Vagina (tissue), 2 donors: ENCODE measurements at regions not wholly inside any gene's neighbourhood (a gene's known extent, or its start where the extent isn't known, plus 50 kb on each side); places are given as distances from the start of the nearest gene placed in this dataset. TPM values are rescaled to one million over a fixed set of nuclear protein-coding genes. Genes with fewer than 3 reads are reported as not detected.

Experiments
- DNase-seq, 2 donors: peaks; one replicate each; pipeline ENCODE4 v3.0.0-alpha.2; 2017; ENCODE audit errors: extremely low spot score in 2 of 2
- H3K27ac ChIP-seq: fragments of 200-600 bp; sonication (generic); one replicate; pipeline ENCODE4 v1.5.1; 2019
- H3K27me3 ChIP-seq: fragments of 200-600 bp; sonication (generic); one replicate; pipeline ENCODE4 v1.5.1; 2019
- H3K36me3 ChIP-seq, 2 donors: fragments of 200-600 bp; sonication (generic); one replicate each; pipeline ENCODE4 v1.5.1; 2017 to 2019
- H3K4me1 ChIP-seq: fragments of 200-600 bp; sonication (generic); one replicate; pipeline ENCODE4 v1.5.1; 2019
- H3K4me3 ChIP-seq, 2 donors: fragments of 200-600 bp; sonication (generic); 1 replicate in 1 of 2; 2 replicates in 1 of 2; pipeline ENCODE4 v1.5.1; 2016 to 2019
- H3K9me3 ChIP-seq: fragments of 200-600 bp; sonication (generic); one replicate; pipeline ENCODE4 v1.5.1; 2019
- CTCF ChIP-seq, 3 experiments: fragments of 450-650 bp in 2 of 3; fragments of 200-600 bp in 1 of 3; sonication (generic) in 1 of 3; IDR thresholded peaks; one replicate each; pipeline ENCODE4 v1.5.1; 2017 to 2019; ENCODE audit warnings: antibody characterized with exemption in 3 of 3, mild to moderate bottlenecking in 2 of 3, moderate library complexity in 2 of 3
- POLR2A ChIP-seq, 2 donors: fragments of 450-650 bp; IDR thresholded peaks; one replicate each; pipeline ENCODE4 v1.6.1; 2017; ENCODE audit warnings: antibody characterized with exemption in 2 of 2, mild to moderate bottlenecking in 2 of 2, moderate library complexity in 2 of 2
- POLR2AphosphoS5 ChIP-seq, 2 donors: sonication (generic); formaldehyde crosslinking; IDR thresholded peaks; one replicate each; pipeline ENCODE4 v1.9.0; 2017; ENCODE audit warnings: antibody characterized with exemption in 2 of 2, mild to moderate bottlenecking in 2 of 2, low read depth in 1 of 2; ENCODE audit not compliant: insufficient read depth in 1 of 2
- intact Hi-C: fragments of 100-400 bp; cut with DNase I; formaldehyde crosslinking; loops from one replicate; pipeline ENCODE4 v1.15.1; 2023
- small RNA-seq: library from RNA; depleted of rRNA; stranded (forward); fragments of <200 nt; gene quantifications from one replicate; pipeline ENCODE3, GENCODE V24; 2016

DNA sequence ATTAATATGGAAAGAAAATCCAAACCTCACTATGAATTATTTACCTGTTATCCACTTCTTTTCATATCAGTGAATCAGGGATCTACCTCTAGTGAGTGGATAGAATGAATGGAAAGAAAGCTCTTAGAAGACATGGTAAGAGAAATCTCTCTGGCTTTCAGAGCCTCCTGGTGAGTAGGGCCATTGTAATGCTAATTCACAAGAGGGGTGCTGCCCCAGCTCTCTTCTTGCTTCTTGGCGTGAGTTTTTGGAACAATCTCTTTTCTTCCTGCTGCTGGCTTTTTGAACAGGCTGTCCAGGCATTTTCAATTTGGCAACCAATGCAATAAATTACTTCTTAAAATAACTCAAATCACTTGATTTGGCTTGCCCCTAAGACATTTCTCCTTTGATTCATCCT is 49.9 kb upstream of the KCNN2 start:
- no peaks in the 10 kb centered on the region for H3K9me3 ChIP-seq
- H3K27me3 ChIP-seq, result no peaks in the 10 kb centered on the region
- intact Hi-C loops, result no loop called here
- TF ChIP-seq POLR2A (IDR thresholded peaks at IDR 0.05) (no peak), POLR2AphosphoS5 (IDR thresholded peaks at IDR 0.05; ENCODE audit: insufficient read depth in 1 of 2, low read depth in 1 of 2) (no peak), CTCF (IDR thresholded peaks at IDR 0.05) (no peak)
- no peak for DNase-seq
- no peaks in the 10 kb centered on the region for H3K4me1 ChIP-seq
- no peak overlapping the region for H3K27ac ChIP-seq
- no peaks in the 10 kb centered on the region for H3K36me3 ChIP-seq
- no peak overlapping the region for H3K4me3 ChIP-seq

Small RNA genes in the stretch of these regions (small RNA-seq; reads per million reads assigned to genes)
- gene RN7SKP89, result not detected
